ENCODE measurements at regions not wholly inside any gene's neighbourhood (a gene's known extent, or its start where the extent isn't known, plus 50 kb on each side); places are given as distances from the start of the nearest gene placed in this dataset.

- no peak for TF ChIP-seq CTCF (IDR thresholded peaks at IDR 0.05)
- TF ChIP-seq POLR2AphosphoS5 (IDR thresholded peaks at IDR 0.05), result no peak
Observed at GRCh38 chr4:140311257-140311835, 62.1 kb upstream of the SCOC start.
